ENCODE measurements at regions not wholly inside any gene's neighbourhood (a gene's known extent, or its start where the extent isn't known, plus 50 kb on each side); places are given as distances from the start of the nearest gene placed in this dataset.

- TF ChIP-seq EZH2phosphoT487 (IDR thresholded peaks at IDR 0.05; ENCODE audit: low read length) (no peak), EZH2 (optimal IDR thresholded peaks at IDR 0.05; ENCODE audit: low read depth, low read length) (no peak)
- TF ChIP-seq, protein P1, sequence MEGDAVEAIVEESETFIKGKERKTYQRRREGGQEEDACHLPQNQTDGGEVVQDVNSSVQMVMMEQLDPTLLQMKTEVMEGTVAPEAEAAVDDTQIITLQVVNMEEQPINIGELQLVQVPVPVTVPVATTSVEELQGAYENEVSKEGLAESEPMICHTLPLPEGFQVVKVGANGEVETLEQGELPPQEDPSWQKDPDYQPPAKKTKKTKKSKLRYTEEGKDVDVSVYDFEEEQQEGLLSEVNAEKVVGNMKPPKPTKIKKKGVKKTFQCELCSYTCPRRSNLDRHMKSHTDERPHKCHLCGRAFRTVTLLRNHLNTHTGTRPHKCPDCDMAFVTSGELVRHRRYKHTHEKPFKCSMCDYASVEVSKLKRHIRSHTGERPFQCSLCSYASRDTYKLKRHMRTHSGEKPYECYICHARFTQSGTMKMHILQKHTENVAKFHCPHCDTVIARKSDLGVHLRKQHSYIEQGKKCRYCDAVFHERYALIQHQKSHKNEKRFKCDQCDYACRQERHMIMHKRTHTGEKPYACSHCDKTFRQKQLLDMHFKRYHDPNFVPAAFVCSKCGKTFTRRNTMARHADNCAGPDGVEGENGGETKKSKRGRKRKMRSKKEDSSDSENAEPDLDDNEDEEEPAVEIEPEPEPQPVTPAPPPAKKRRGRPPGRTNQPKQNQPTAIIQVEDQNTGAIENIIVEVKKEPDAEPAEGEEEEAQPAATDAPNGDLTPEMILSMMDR (IDR thresholded peaks at IDR 0.05; ENCODE audit: low read length): no peak
- DNase-seq: no peak
- H3K27me3 ChIP-seq (replicated peaks; ENCODE audit: insufficient read depth, low read length): no peaks in the 10 kb centered on the region
These were observed 70.9 kb downstream of the ASCL4 start for GRCh38 chr12:107845226-107845979.

GRCh38 chr12:107845980-107846659, 71.6 kb downstream of the ASCL4 start:
- no peaks in the 10 kb centered on the region for H3K79me2 ChIP-seq (ENCODE audit: low read length)
- H3K9me3 ChIP-seq (replicated peaks; ENCODE audit: insufficient read depth, low read length): no peaks in the 10 kb centered on the region
- no peak overlapping the region for H3K4me2 ChIP-seq (ENCODE audit: low read depth, low read length)
- no peaks in the 10 kb centered on the region for H3K27me3 ChIP-seq (replicated peaks; ENCODE audit: insufficient read depth, low read length)
- no peak overlapping the region for H3K9ac ChIP-seq (ENCODE audit: low read length)
- DNase-seq: no peak
- TF ChIP-seq EZH2phosphoT487 (IDR thresholded peaks at IDR 0.05; ENCODE audit: low read length): no peak
- no peak for TF ChIP-seq EZH2 (optimal IDR thresholded peaks at IDR 0.05; ENCODE audit: low read depth, low read length)
- TF ChIP-seq, protein P1 (IDR thresholded peaks at IDR 0.05; ENCODE audit: low read length): no peak
- H3F3A ChIP-seq (ENCODE audit: insufficient read depth, low read length): no peaks in the 10 kb centered on the region
- no peak overlapping the region for H3K4me3 ChIP-seq (ENCODE audit: low read length)
- no peaks in the 10 kb centered on the region for H3K36me3 ChIP-seq (replicated peaks; ENCODE audit: insufficient read depth, low read length)
- H3K27ac ChIP-seq (ENCODE audit: low read length): no peak overlapping the region
- no peaks in the 10 kb centered on the region for H3K4me1 ChIP-seq (ENCODE audit: low read length)
- H3K9me2 ChIP-seq (replicated peaks; ENCODE audit: insufficient read depth, low read length): no peaks in the 10 kb centered on the region
- H2AFZ ChIP-seq (ENCODE audit: low read length): no peak overlapping the region
- no peaks in the 10 kb centered on the region for H4K20me1 ChIP-seq (ENCODE audit: insufficient read depth, low read length)

More at GRCh38 chr12:107845226-107845979, 70.9 kb downstream of the ASCL4 start:
- H3K9me3 ChIP-seq (replicated peaks; ENCODE audit: insufficient read depth, low read length): no peaks in the 10 kb centered on the region
- no peak overlapping the region for H3K9ac ChIP-seq (ENCODE audit: low read length)
- H3F3A ChIP-seq (ENCODE audit: insufficient read depth, low read length): peaks cover 2% of the 10 kb centered on the region; the same call in 1 of the 2 replicates
- H4K20me1 ChIP-seq (ENCODE audit: insufficient read depth, low read length): no peaks in the 10 kb centered on the region
- no peak overlapping the region for H2AFZ ChIP-seq (ENCODE audit: low read length)
- H3K36me3 ChIP-seq (replicated peaks; ENCODE audit: insufficient read depth, low read length): no peaks in the 10 kb centered on the region
- H3K9me2 ChIP-seq (replicated peaks; ENCODE audit: insufficient read depth, low read length): no peaks in the 10 kb centered on the region
- H3K27ac ChIP-seq (ENCODE audit: low read length): no peak overlapping the region
- H3K4me2 ChIP-seq (ENCODE audit: low read depth, low read length): no peak overlapping the region
- no peak overlapping the region for H3K4me3 ChIP-seq (ENCODE audit: low read length)
- no peaks in the 10 kb centered on the region for H3K79me2 ChIP-seq (ENCODE audit: low read length)
- 0 out of 2 replicates have a peak, but pooled peaks cover 2% of the 10 kb centered on the region for H3K4me1 ChIP-seq (ENCODE audit: low read length)

DNA sequence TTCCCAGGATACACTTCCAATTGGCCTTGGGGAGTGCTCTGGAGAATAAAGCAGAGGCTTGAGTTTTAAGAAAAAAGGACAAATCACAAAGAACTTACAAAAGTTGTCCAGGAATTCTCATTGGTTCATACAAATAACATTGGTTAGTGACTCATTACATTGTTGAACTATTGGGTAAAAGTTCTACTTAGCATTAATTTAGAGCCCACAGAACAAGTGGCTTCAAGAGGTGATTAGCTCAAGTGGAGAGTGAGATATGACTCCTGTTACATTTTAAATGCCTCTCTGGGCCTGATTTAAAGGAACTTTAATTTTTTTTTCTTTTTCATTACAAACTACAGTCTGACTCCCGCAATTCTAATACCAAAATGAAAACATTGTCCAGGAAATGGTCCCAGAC, 72.9 kb downstream of the ASCL4 start:
- H3K79me2 ChIP-seq (ENCODE audit: low read length): no peaks in the 10 kb centered on the region
- no peak overlapping the region for H2AFZ ChIP-seq (ENCODE audit: low read length)
- no peak overlapping the region for H3K27ac ChIP-seq (ENCODE audit: low read length)
- H3K9me3 ChIP-seq (replicated peaks; ENCODE audit: insufficient read depth, low read length): no peaks in the 10 kb centered on the region
- H3K9ac ChIP-seq (ENCODE audit: low read length): no peak overlapping the region
- no peaks in the 10 kb centered on the region for H4K20me1 ChIP-seq (ENCODE audit: insufficient read depth, low read length)
- H3K4me1 ChIP-seq (ENCODE audit: low read length): no peaks in the 10 kb centered on the region
- TF ChIP-seq EZH2 (optimal IDR thresholded peaks at IDR 0.05; ENCODE audit: low read depth, low read length): no peak
- TF ChIP-seq, protein P1 (IDR thresholded peaks at IDR 0.05; ENCODE audit: low read length): no peak
- TF ChIP-seq EZH2phosphoT487 (IDR thresholded peaks at IDR 0.05; ENCODE audit: low read length): no peak
- DNase-seq: no peak
- no peak overlapping the region for H3K4me3 ChIP-seq (ENCODE audit: low read length)
- H3K27me3 ChIP-seq (replicated peaks; ENCODE audit: insufficient read depth, low read length): no peaks in the 10 kb centered on the region
- no peaks in the 10 kb centered on the region for H3F3A ChIP-seq (ENCODE audit: insufficient read depth, low read length)
- no peak overlapping the region for H3K4me2 ChIP-seq (ENCODE audit: low read depth, low read length)
- H3K9me2 ChIP-seq (replicated peaks; ENCODE audit: insufficient read depth, low read length): no peaks in the 10 kb centered on the region
- no peaks in the 10 kb centered on the region for H3K36me3 ChIP-seq (replicated peaks; ENCODE audit: insufficient read depth, low read length)
